Endothelial cell of umbilical vein (primary cell): ENCODE measurements at regions not wholly inside any gene's neighbourhood (a gene's known extent, or its start where the extent isn't known, plus 50 kb on each side); places are given as distances from the start of the nearest gene placed in this dataset.

ENCODE experiments used
- EZH2 ChIP-seq: IDR thresholded peaks from 2 replicates; pipeline ENCODE4 v1.6.1; 2012; ENCODE audit warnings: borderline replicate concordance, low read depth, mild to moderate bottlenecking, moderate library complexity, low read length, inconsistent platforms; ENCODE audit not compliant: severe bottlenecking
- MYC ChIP-seq: IDR thresholded peaks from one replicate; pipeline ENCODE4 v1.6.1; 2011; ENCODE audit warnings: mild to moderate bottlenecking, low read depth, low read length
- POLR2A ChIP-seq: IDR thresholded peaks from 2 replicates; pipeline ENCODE4 v1.6.1; 2012; ENCODE audit warnings: low read depth, mild to moderate bottlenecking, control low read depth, low read length
- POLR2AphosphoS5 ChIP-seq: IDR thresholded peaks from 2 replicates; pipeline ENCODE4 v1.6.1; 2012; ENCODE audit warnings: low read depth, mild to moderate bottlenecking, control low read depth, low read length, moderate library complexity; ENCODE audit not compliant: insufficient read depth
- TF ChIP-seq, protein P1 (sequence below): IDR thresholded peaks from 2 replicates; pipeline ENCODE4 v1.6.1; 2011; ENCODE audit not compliant: insufficient read depth, insufficient read length
- TF ChIP-seq, protein P2 (sequence below), 2 donors: IDR thresholded peaks; 1 replicate in 1 of 2; 2 replicates in 1 of 2; pipeline ENCODE4 v1.5.1; 2011; ENCODE audit warnings: low read length in 2 of 2, mild to moderate bottlenecking in 2 of 2, moderate library complexity in 2 of 2, control low read depth in 1 of 2, inconsistent platforms in 1 of 2, low read depth in 1 of 2; ENCODE audit not compliant: insufficient read depth in 1 of 2; ENCODE audit errors: extremely low read depth in 1 of 2

DNA sequence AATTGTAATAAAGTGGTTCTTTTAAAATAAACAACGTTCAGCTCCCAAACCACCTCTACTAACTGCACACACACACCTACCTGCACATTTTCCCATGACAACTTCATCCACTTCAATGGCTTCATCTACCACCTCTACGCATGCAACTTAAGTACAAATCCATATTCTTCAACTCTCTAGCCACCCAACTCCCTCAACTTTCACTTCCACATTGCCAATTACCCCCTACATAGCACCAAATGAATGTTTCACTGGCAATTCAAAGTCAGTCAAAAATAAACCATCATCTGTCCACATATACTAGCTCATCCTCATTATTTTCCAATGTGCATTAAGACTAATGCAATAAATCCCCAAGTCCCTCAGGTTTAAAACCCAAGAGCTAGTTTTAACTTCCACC lies 50.7 kb upstream of the ARHGAP32 start:
- no peak for TF ChIP-seq POLR2AphosphoS5
- TF ChIP-seq, protein P1, sequence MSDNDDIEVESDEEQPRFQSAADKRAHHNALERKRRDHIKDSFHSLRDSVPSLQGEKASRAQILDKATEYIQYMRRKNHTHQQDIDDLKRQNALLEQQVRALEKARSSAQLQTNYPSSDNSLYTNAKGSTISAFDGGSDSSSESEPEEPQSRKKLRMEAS, result no peak
- no peak for TF ChIP-seq POLR2A
- TF ChIP-seq, protein P2, sequence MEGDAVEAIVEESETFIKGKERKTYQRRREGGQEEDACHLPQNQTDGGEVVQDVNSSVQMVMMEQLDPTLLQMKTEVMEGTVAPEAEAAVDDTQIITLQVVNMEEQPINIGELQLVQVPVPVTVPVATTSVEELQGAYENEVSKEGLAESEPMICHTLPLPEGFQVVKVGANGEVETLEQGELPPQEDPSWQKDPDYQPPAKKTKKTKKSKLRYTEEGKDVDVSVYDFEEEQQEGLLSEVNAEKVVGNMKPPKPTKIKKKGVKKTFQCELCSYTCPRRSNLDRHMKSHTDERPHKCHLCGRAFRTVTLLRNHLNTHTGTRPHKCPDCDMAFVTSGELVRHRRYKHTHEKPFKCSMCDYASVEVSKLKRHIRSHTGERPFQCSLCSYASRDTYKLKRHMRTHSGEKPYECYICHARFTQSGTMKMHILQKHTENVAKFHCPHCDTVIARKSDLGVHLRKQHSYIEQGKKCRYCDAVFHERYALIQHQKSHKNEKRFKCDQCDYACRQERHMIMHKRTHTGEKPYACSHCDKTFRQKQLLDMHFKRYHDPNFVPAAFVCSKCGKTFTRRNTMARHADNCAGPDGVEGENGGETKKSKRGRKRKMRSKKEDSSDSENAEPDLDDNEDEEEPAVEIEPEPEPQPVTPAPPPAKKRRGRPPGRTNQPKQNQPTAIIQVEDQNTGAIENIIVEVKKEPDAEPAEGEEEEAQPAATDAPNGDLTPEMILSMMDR (IDR thresholded peaks at IDR 0.05; ENCODE audit: extremely low read depth in 1 of 2, insufficient read depth in 1 of 2, low read depth in 1 of 2, low read length in 2 of 2), result no peak
- TF ChIP-seq EZH2, result no peak
- TF ChIP-seq MYC, result no peak
